Trophoblast cell (in vitro differentiated cells and primary cell): ENCODE measurements at regions not wholly inside any gene's neighbourhood (a gene's known extent, or its start where the extent isn't known, plus 50 kb on each side); places are given as distances from the start of the nearest gene placed in this dataset.

Experiments used
- DNase-seq, 2 donors: peaks; one replicate each; pipeline ENCODE4 v3.0.0-alpha.2; 2016
- H2AFZ ChIP-seq: 2 replicates; pipeline ENCODE4 v1.6.1; 2013; ENCODE audit warnings: low read length, moderate library complexity, mild to moderate bottlenecking; ENCODE audit not compliant: insufficient read depth, poor library complexity
- H2AK5ac ChIP-seq: 2 replicates; pipeline ENCODE4 v1.6.1; 2013; ENCODE audit warnings: mild to moderate bottlenecking, low read length
- H2BK120ac ChIP-seq: 2 replicates; pipeline ENCODE4 v1.6.1; 2013; ENCODE audit warnings: low read length, mild to moderate bottlenecking, moderate library complexity; ENCODE audit not compliant: insufficient read depth, poor library complexity
- H2BK12ac ChIP-seq: 2 replicates; pipeline ENCODE4 v1.6.1; 2013; ENCODE audit warnings: mild to moderate bottlenecking, low read length, moderate library complexity
- H2BK5ac ChIP-seq: 2 replicates; pipeline ENCODE4 v1.6.1; 2013; ENCODE audit warnings: low read length, low read depth, moderate library complexity, mild to moderate bottlenecking; ENCODE audit not compliant: poor library complexity
- H3K14ac ChIP-seq: 2 replicates; pipeline ENCODE4 v1.6.1; 2013; ENCODE audit warnings: mild to moderate bottlenecking, low read length
- H3K18ac ChIP-seq: 2 replicates; pipeline ENCODE4 v1.6.1; 2013; ENCODE audit warnings: mild to moderate bottlenecking, low read length
- H3K23ac ChIP-seq: 2 replicates; pipeline ENCODE4 v1.6.1; 2013; ENCODE audit warnings: low read length
- H3K27ac ChIP-seq: 2 replicates; pipeline ENCODE4 v1.5.1; 2013; ENCODE audit warnings: low read depth, mild to moderate bottlenecking, inconsistent platforms, low read length, moderate library complexity
- H3K27me3 ChIP-seq: 2 replicates; pipeline ENCODE4 v1.6.1; 2013; ENCODE audit warnings: inconsistent platforms, mild to moderate bottlenecking, low read length, moderate library complexity; ENCODE audit not compliant: insufficient read depth
- H3K36me3 ChIP-seq, 2 experiments: 1 replicate in 1 of 2; 2 replicates in 1 of 2; pipeline ENCODE4 v1.6.1; 2013; ENCODE audit warnings: low read length in 2 of 2, mild to moderate bottlenecking in 2 of 2, moderate library complexity in 1 of 2; ENCODE audit not compliant: insufficient read depth in 2 of 2, control insufficient read depth in 1 of 2
- H3K4ac ChIP-seq: 2 replicates; pipeline ENCODE4 v1.6.1; 2013; ENCODE audit warnings: low read depth, mild to moderate bottlenecking, low read length, moderate library complexity
- H3K4me1 ChIP-seq, 2 experiments: 1 replicate in 1 of 2; 2 replicates in 1 of 2; pipeline ENCODE4 v1.6.1; 2013; ENCODE audit warnings: low read length in 2 of 2, mild to moderate bottlenecking in 2 of 2, moderate library complexity in 1 of 2; ENCODE audit not compliant: insufficient read depth in 2 of 2, control insufficient read depth in 1 of 2
- H3K4me2 ChIP-seq: 2 replicates; pipeline ENCODE4 v1.6.1; 2013; ENCODE audit warnings: inconsistent platforms, mild to moderate bottlenecking, low read length, moderate library complexity
- H3K4me3 ChIP-seq: 2 replicates; pipeline ENCODE4 v1.5.1; 2013; ENCODE audit warnings: mild to moderate bottlenecking, low read depth, low read length, inconsistent platforms
- H3K79me1 ChIP-seq: one replicate; pipeline ENCODE4 v1.6.1; 2013; ENCODE audit warnings: low read length
- H3K79me2 ChIP-seq: 2 replicates; pipeline ENCODE4 v1.6.1; 2013; ENCODE audit warnings: low read length, mild to moderate bottlenecking; ENCODE audit not compliant: control insufficient read depth, insufficient read depth, poor library complexity
- H3K9ac ChIP-seq: 2 replicates; pipeline ENCODE4 v1.6.1; 2013; ENCODE audit warnings: mild to moderate bottlenecking, low read length
- H3K9me3 ChIP-seq: 2 replicates; pipeline ENCODE4 v1.6.1; 2013; ENCODE audit warnings: low read depth, mild to moderate bottlenecking, control low read depth, inconsistent platforms, low read length; ENCODE audit not compliant: insufficient read depth
- H4K12ac ChIP-seq: 2 replicates; pipeline ENCODE4 v1.6.1; 2013; ENCODE audit warnings: low read depth, mild to moderate bottlenecking, low read length, moderate library complexity
- H4K8ac ChIP-seq: 2 replicates; pipeline ENCODE4 v1.6.1; 2013; ENCODE audit warnings: low read depth, mild to moderate bottlenecking, low read length, moderate library complexity
- H4K91ac ChIP-seq: one replicate; pipeline ENCODE4 v1.6.1; 2013; ENCODE audit warnings: low read depth, mild to moderate bottlenecking, low read length, moderate library complexity
- WGBS: extraction: QIAGEN DNeasy Blood & Tissue Kit; methylation state at CpG from one replicate; pipeline ENCODE4 v1.1.7; 2013; ENCODE audit warnings: missing lambda C conversion rate; ENCODE audit not compliant: insufficient read length, insufficient coverage; ENCODE audit errors: extremely low coverage; 5-methylcytosine and 5-hydroxymethylcytosine counted together

DNA sequence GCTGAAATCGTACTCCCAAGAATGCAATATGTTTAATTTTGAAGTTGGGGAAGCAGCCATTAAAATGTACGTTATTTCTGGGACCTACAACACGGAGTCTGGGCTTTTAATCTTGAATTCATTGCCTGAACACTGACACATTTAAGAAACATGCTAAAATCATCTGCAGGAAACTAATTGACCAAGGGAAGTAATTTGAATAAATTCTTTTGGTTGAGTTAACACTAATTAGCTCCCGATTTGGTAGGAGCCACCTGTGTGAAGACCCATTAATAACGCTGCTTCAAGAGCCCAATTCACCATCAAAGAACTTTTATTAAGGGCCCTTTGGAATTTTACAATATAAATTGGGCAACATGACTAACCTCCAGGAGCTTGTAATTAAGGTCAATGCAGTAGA is 309.2 kb downstream of the RAB28 start:
- Histone ChIP-seq H4K12ac (no peak overlapping the region), H2AFZ (no peak overlapping the region), H3K9ac (no peak overlapping the region), H2AK5ac (no peak overlapping the region), H2BK120ac (no peak overlapping the region), H3K36me3 (no peaks in the 10 kb centered on the region), H3K9me3 (no peaks in the 10 kb centered on the region), H4K8ac (no peak overlapping the region), H3K79me2 (no peaks in the 10 kb centered on the region), H3K27ac (no peak overlapping the region), H4K91ac (no peak overlapping the region), H3K14ac (no peak overlapping the region), H3K27me3 (no peaks in the 10 kb centered on the region), H3K18ac (no peak overlapping the region), H2BK12ac (no peak overlapping the region), H3K4ac (no peak overlapping the region), H3K79me1 (no peaks in the 10 kb centered on the region), H3K4me1 (peaks cover 0 to 2% of the 10 kb centered on the region in 2 experiments), H3K23ac (no peak overlapping the region), H2BK5ac (no peak overlapping the region), H3K4me2 (no peak overlapping the region), H3K4me3 (no peak overlapping the region)
- DNase-seq: no peak
- no CpG with 5 or more reads among the region's 5 CpGs for WGBS

DNA sequence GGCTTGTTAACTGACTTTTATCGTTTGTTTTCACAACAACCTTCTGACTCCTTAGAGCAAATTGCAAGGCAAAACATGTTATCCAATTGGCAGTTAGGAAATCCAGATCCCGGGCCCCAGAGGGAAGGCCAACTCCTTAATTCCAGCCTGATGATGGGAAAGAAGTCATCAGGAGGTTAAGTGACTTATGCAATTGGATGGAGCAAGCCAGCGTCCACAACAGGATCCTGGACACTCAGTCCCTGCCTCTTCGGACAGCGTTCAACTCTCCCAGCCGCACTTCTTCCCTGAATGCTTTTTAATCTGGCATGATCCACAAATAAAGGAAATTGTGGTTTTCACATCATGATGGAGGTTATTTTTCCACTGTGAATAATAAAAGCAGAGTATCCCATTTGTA is 310.1 kb downstream of the RAB28 start:
- WGBS: no CpG with 5 or more reads among the region's 6 CpGs
- no peaks in the 10 kb centered on the region for H3K36me3 ChIP-seq
- H3K4me1 ChIP-seq: peaks cover 0 to 2% of the 10 kb centered on the region in 2 experiments
- no peak overlapping the region for H3K4me3 ChIP-seq
- no peaks in the 10 kb centered on the region for H3K79me2 ChIP-seq
- H3K4ac ChIP-seq: no peak overlapping the region
- no peaks in the 10 kb centered on the region for H3K27me3 ChIP-seq
- no peak overlapping the region for H2BK5ac ChIP-seq
- no peak overlapping the region for H3K9ac ChIP-seq
- no peaks in the 10 kb centered on the region for H3K79me1 ChIP-seq
- no peaks in the 10 kb centered on the region for H3K9me3 ChIP-seq
- no peak for DNase-seq
- no peak overlapping the region for H3K4me2 ChIP-seq
- no peak overlapping the region for H3K18ac ChIP-seq
- H3K27ac ChIP-seq: no peak overlapping the region
- H3K14ac ChIP-seq: no peak overlapping the region
- no peak overlapping the region for H4K12ac ChIP-seq
- no peak overlapping the region for H3K23ac ChIP-seq
- no peak overlapping the region for H4K8ac ChIP-seq
- H2BK120ac ChIP-seq: no peak overlapping the region
- H4K91ac ChIP-seq: no peak overlapping the region
- H2AFZ ChIP-seq: no peak overlapping the region
- no peak overlapping the region for H2AK5ac ChIP-seq
- H2BK12ac ChIP-seq: no peak overlapping the region

DNA sequence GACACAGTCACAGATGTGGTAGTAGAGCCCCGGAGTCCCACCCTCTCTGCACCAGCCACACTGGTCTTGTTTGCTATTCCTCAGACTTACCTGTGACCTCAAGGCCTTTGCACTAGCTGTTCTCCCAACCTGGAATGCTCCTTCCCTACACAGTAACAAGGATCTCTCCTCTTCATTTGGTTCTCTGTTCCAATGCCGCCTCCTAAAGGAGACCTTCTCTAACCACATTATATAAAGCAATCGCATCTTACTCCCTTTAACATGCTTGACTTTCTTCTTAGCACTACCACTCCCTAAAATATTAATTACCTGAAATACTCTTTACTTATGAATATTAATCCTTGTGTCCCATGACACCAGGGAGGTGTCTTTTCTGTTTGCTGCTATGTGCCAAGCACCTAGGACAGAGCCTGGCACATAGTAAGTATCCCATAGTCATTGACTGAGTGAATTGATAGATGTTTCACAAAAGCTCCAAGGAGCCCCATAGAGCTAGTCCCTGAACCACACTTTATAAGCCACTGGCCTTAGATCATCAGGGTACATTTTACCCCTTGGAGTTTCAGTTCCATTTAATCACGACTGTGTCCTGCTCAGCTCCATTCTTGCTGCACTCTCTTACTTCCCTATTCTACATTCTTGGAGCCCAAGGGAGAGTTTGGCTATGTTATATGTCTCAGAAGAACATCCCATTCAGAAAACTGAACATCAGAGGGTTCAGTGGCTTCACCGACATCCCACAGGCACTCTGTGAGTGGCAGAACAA is 312.7 kb downstream of the RAB28 start:
- Histone ChIP-seq H2BK12ac (no peak overlapping the region), H3K4me3 (no peak overlapping the region), H3K36me3 (no peaks in the 10 kb centered on the region), H4K91ac (no peak overlapping the region), H3K23ac (no peak overlapping the region), H3K27ac (no peak overlapping the region), H3K27me3 (no peaks in the 10 kb centered on the region), H2BK5ac (no peak overlapping the region), H3K4ac (no peak overlapping the region), H2BK120ac (no peak overlapping the region), H3K79me2 (no peaks in the 10 kb centered on the region), H2AK5ac (no peak overlapping the region), H4K12ac (no peak overlapping the region), H3K9ac (no peak overlapping the region), H3K18ac (no peak overlapping the region), H3K4me2 (no peak overlapping the region), H2AFZ (no peak overlapping the region), H3K14ac (no peak overlapping the region), H3K79me1 (no peaks in the 10 kb centered on the region), H3K4me1 (no peaks in the 10 kb centered on the region), H3K9me3 (peaks cover 2% of the 10 kb centered on the region), H4K8ac (no peak overlapping the region)
- no CpG with 5 or more reads among the region's 5 CpGs for WGBS
- DNase-seq: no peak

- H3K9ac ChIP-seq: no peak overlapping the region
- H3K79me1 ChIP-seq: no peaks in the 10 kb centered on the region
- no peak for DNase-seq
- H2BK12ac ChIP-seq: no peak overlapping the region
- no peak overlapping the region for H4K91ac ChIP-seq
- no peak overlapping the region for H2AK5ac ChIP-seq
- no peak overlapping the region for H2BK120ac ChIP-seq
- H3K4me1 ChIP-seq: no peaks in the 10 kb centered on the region
- no peaks in the 10 kb centered on the region for H3K79me2 ChIP-seq
- H3K18ac ChIP-seq: no peak overlapping the region
- H3K27me3 ChIP-seq: no peaks in the 10 kb centered on the region
- no peak overlapping the region for H3K27ac ChIP-seq
- WGBS: no CpG with 5 or more reads among the region's 3 CpGs
- no peak overlapping the region for H3K4me2 ChIP-seq
- no peak overlapping the region for H3K23ac ChIP-seq
- no peak overlapping the region for H2AFZ ChIP-seq
- H3K36me3 ChIP-seq: no peaks in the 10 kb centered on the region
- no peak overlapping the region for H3K4ac ChIP-seq
- no peak overlapping the region for H4K8ac ChIP-seq
- no peak overlapping the region for H3K14ac ChIP-seq
- H3K4me3 ChIP-seq: no peak overlapping the region
- H2BK5ac ChIP-seq: no peak overlapping the region
- peaks cover 2% of the 10 kb centered on the region for H3K9me3 ChIP-seq
- H4K12ac ChIP-seq: no peak overlapping the region
Measured at GRCh38 chr4:13169731-13170525, 314.2 kb downstream of the RAB28 start.
